ENCODE measurements at regions not wholly inside any gene's neighbourhood (a gene's known extent, or its start where the extent isn't known, plus 50 kb on each side); places are given as distances from the start of the nearest gene placed in this dataset.
"Not testable (repeated sequence)": the region's sequence is repeated elsewhere in the genome, so short reads cannot be mapped to it uniquely, and the experiment has no call there.

- no peak overlapping the region for H3K27ac Mint-ChIP-seq
- peaks cover 13% of the 10 kb centered on the region for H3K27me3 Mint-ChIP-seq
- H3K4me1 Mint-ChIP-seq (ENCODE audit: low read depth) = no peaks in the 10 kb centered on the region
- H3K9me3 Mint-ChIP-seq = no peaks in the 10 kb centered on the region
- no peak overlapping the region for H3K4me3 Mint-ChIP-seq
- no peaks in the 10 kb centered on the region for H3K36me3 Mint-ChIP-seq (ENCODE audit: low read depth)
- intact Hi-C loops (cut with micrococcal nuclease) = no loop called here
Observed at GRCh38 chr17:62322313-62322712, 58.0 kb upstream of the EFCAB3 start.

GRCh38 chr17:62321451-62321850 lies 58.9 kb upstream of the EFCAB3 start:
- Mint-ChIP-seq H3K4me1 (ENCODE audit: low read depth) (no peaks in the 10 kb centered on the region), H3K27me3 (peaks cover 13% of the 10 kb centered on the region), H3K4me3 (no peak overlapping the region), H3K27ac (no peak overlapping the region), H3K36me3 (ENCODE audit: low read depth) (no peaks in the 10 kb centered on the region), H3K9me3 (no peaks in the 10 kb centered on the region)
- intact Hi-C loops (cut with micrococcal nuclease) = no loop called here

GRCh38 chr17:62319846-62320245 lies 60.5 kb upstream of the EFCAB3 start:
- Mint-ChIP-seq H3K36me3 (ENCODE audit: low read depth) (no peaks in the 10 kb centered on the region), H3K27ac (no peak overlapping the region), H3K4me1 (ENCODE audit: low read depth) (no peaks in the 10 kb centered on the region), H3K9me3 (no peaks in the 10 kb centered on the region), H3K27me3 (peaks cover 13% of the 10 kb centered on the region), H3K4me3 (no peak overlapping the region)
- intact Hi-C loops (cut with micrococcal nuclease) = no loop called here

- Mint-ChIP-seq H3K4me3 (no peak overlapping the region), H3K4me1 (ENCODE audit: low read depth) (no peaks in the 10 kb centered on the region), H3K9me3 (no peaks in the 10 kb centered on the region), H3K27ac (no peak overlapping the region), H3K27me3 (peaks cover 7% of the 10 kb centered on the region), H3K36me3 (ENCODE audit: low read depth) (no peaks in the 10 kb centered on the region)
- intact Hi-C loops (cut with micrococcal nuclease) = no loop called here
Observed at GRCh38 chr17:62309396-62309795, 71.0 kb upstream of the EFCAB3 start.

- Mint-ChIP-seq H3K9me3 (no peaks in the 10 kb centered on the region), H3K36me3 (ENCODE audit: low read depth) (no peaks in the 10 kb centered on the region), H3K4me3 (no peak overlapping the region), H3K4me1 (ENCODE audit: low read depth) (no peaks in the 10 kb centered on the region), H3K27me3 (peaks cover 7% of the 10 kb centered on the region), H3K27ac (no peak overlapping the region)
- intact Hi-C loops (cut with micrococcal nuclease) = no loop called here
Observed at GRCh38 chr17:62307196-62307595, 73.2 kb upstream of the EFCAB3 start.

- Mint-ChIP-seq H3K27me3 (peaks cover 4% of the 10 kb centered on the region), H3K9me3 (no peaks in the 10 kb centered on the region), H3K36me3 (ENCODE audit: low read depth) (no peaks in the 10 kb centered on the region), H3K27ac (no peak overlapping the region), H3K4me3 (no peak overlapping the region), H3K4me1 (ENCODE audit: low read depth) (no peaks in the 10 kb centered on the region)
- intact Hi-C loops (cut with micrococcal nuclease) = no loop called here
Observed at GRCh38 chr17:62303476-62303875, 76.9 kb upstream of the EFCAB3 start.

- H3K27me3 Mint-ChIP-seq = peaks cover under 1% of the 10 kb centered on the region
- H3K4me1 Mint-ChIP-seq (ENCODE audit: low read depth) = no peaks in the 10 kb centered on the region
- no peaks in the 10 kb centered on the region for H3K36me3 Mint-ChIP-seq (ENCODE audit: low read depth)
- no peaks in the 10 kb centered on the region for H3K9me3 Mint-ChIP-seq
- H3K27ac Mint-ChIP-seq = no peak overlapping the region
- intact Hi-C loops (cut with micrococcal nuclease) = no loop called here
- H3K4me3 Mint-ChIP-seq = no peak overlapping the region
Observed at GRCh38 chr17:62300697-62301096, 79.7 kb upstream of the EFCAB3 start.

- intact Hi-C loops (cut with micrococcal nuclease); H3K9me3 Mint-ChIP-seq; H3K36me3 Mint-ChIP-seq (ENCODE audit: low read depth); H3K4me1 Mint-ChIP-seq (ENCODE audit: low read depth); H3K27me3 Mint-ChIP-seq; H3K27ac Mint-ChIP-seq; H3K4me3 Mint-ChIP-seq: not testable (repeated sequence)
Observed at GRCh38 chr17:62275290-62275689, 105.1 kb upstream of the EFCAB3 start.

- intact Hi-C loops (cut with micrococcal nuclease); H3K36me3 Mint-ChIP-seq (ENCODE audit: low read depth); H3K9me3 Mint-ChIP-seq; H3K27me3 Mint-ChIP-seq; H3K4me1 Mint-ChIP-seq (ENCODE audit: low read depth); H3K4me3 Mint-ChIP-seq; H3K27ac Mint-ChIP-seq: not testable (repeated sequence)
Observed at GRCh38 chr17:62268361-62268760, 112.0 kb upstream of the EFCAB3 start.

- H3K4me3 Mint-ChIP-seq; H3K9me3 Mint-ChIP-seq; H3K27me3 Mint-ChIP-seq; intact Hi-C loops (cut with micrococcal nuclease); H3K36me3 Mint-ChIP-seq (ENCODE audit: low read depth); H3K27ac Mint-ChIP-seq; H3K4me1 Mint-ChIP-seq (ENCODE audit: low read depth): not testable (repeated sequence)
Observed at GRCh38 chr17:62264974-62265373, 115.4 kb upstream of the EFCAB3 start.

GRCh38 chr17:62255791-62256190 lies 124.6 kb upstream of the EFCAB3 start:
- intact Hi-C loops (cut with micrococcal nuclease); H3K9me3 Mint-ChIP-seq; H3K4me3 Mint-ChIP-seq; H3K36me3 Mint-ChIP-seq (ENCODE audit: low read depth); H3K27me3 Mint-ChIP-seq; H3K4me1 Mint-ChIP-seq (ENCODE audit: low read depth); H3K27ac Mint-ChIP-seq: not testable (repeated sequence)

GRCh38 chr17:62242076-62242475 lies 138.3 kb upstream of the EFCAB3 start:
- H3K4me3 Mint-ChIP-seq; H3K4me1 Mint-ChIP-seq (ENCODE audit: low read depth); H3K27ac Mint-ChIP-seq; intact Hi-C loops (cut with micrococcal nuclease); H3K9me3 Mint-ChIP-seq; H3K36me3 Mint-ChIP-seq (ENCODE audit: low read depth); H3K27me3 Mint-ChIP-seq: not testable (repeated sequence)

- H3K4me1 Mint-ChIP-seq (ENCODE audit: low read depth); H3K36me3 Mint-ChIP-seq (ENCODE audit: low read depth); H3K27me3 Mint-ChIP-seq; intact Hi-C loops (cut with micrococcal nuclease); H3K27ac Mint-ChIP-seq; H3K9me3 Mint-ChIP-seq; H3K4me3 Mint-ChIP-seq: not testable (repeated sequence)
Observed at GRCh38 chr17:62239569-62239968, 140.8 kb upstream of the EFCAB3 start.

GRCh38 chr17:62238551-62239338 lies 141.6 kb upstream of the EFCAB3 start:
- not testable (repeated sequence) for H3K9me3 Mint-ChIP-seq, H3K4me3 Mint-ChIP-seq

GRCh38 chr17:62233822-62234481 lies 146.4 kb upstream of the EFCAB3 start:
- H3K27me3 Mint-ChIP-seq; H3K36me3 Mint-ChIP-seq (ENCODE audit: low read depth); H3K4me1 Mint-ChIP-seq (ENCODE audit: low read depth); H3K4me3 Mint-ChIP-seq; intact Hi-C loops (cut with micrococcal nuclease); H3K9me3 Mint-ChIP-seq; H3K27ac Mint-ChIP-seq: not testable (repeated sequence)

More at GRCh38 chr17:62238551-62239338, 141.6 kb upstream of the EFCAB3 start:
- H3K27ac Mint-ChIP-seq; H3K36me3 Mint-ChIP-seq (ENCODE audit: low read depth); H3K27me3 Mint-ChIP-seq; H3K4me1 Mint-ChIP-seq (ENCODE audit: low read depth); intact Hi-C loops (cut with micrococcal nuclease): not testable (repeated sequence)
